Endodermal cell (in vitro differentiated cells): ENCODE measurements at regions not wholly inside any gene's neighbourhood (a gene's known extent, or its start where the extent isn't known, plus 50 kb on each side); places are given as distances from the start of the nearest gene placed in this dataset.

Experiments
- DNase-seq: peaks from one replicate; pipeline ENCODE4 v3.0.0-alpha.2; 2017
- H3K27ac ChIP-seq: 2 replicates; pipeline ENCODE4 v1.5.1; 2013; ENCODE audit warnings: mild to moderate bottlenecking, low read depth, low read length, moderate library complexity
- H3K27me3 ChIP-seq: 2 replicates; pipeline ENCODE4 v1.6.1; 2013; ENCODE audit warnings: mild to moderate bottlenecking, low read length, moderate library complexity; ENCODE audit not compliant: insufficient read depth, control insufficient read depth, poor library complexity, severe bottlenecking
- H3K36me3 ChIP-seq: 2 replicates; pipeline ENCODE4 v1.7.0; 2013; ENCODE audit warnings: mild to moderate bottlenecking, low read length, moderate library complexity; ENCODE audit not compliant: control insufficient read depth, insufficient read depth
- H3K4me1 ChIP-seq: one replicate; pipeline ENCODE4 v1.7.0; 2013; ENCODE audit warnings: low read length; ENCODE audit not compliant: control insufficient read depth, insufficient read depth
- H3K4me3 ChIP-seq: 2 replicates; pipeline ENCODE4 v1.5.1; 2013; ENCODE audit warnings: mild to moderate bottlenecking, low read length, moderate library complexity
- H3K9ac ChIP-seq: 2 replicates; pipeline ENCODE4 v1.6.1; 2013; ENCODE audit warnings: mild to moderate bottlenecking, low read length, moderate library complexity; ENCODE audit not compliant: poor library complexity, severe bottlenecking; ENCODE audit errors: extremely low read depth
- H3K9me3 ChIP-seq: 2 replicates; pipeline ENCODE4 v1.6.1; 2013; ENCODE audit warnings: mild to moderate bottlenecking, low read length, moderate library complexity; ENCODE audit not compliant: control insufficient read depth
- H3K27ac Mint-ChIP-seq: 2 replicates; pipeline ENCODE4 v1.8.0; 2020; ENCODE audit warnings: mixed read lengths
- H3K27me3 Mint-ChIP-seq: 2 replicates; pipeline ENCODE4 v1.8.0; 2021; ENCODE audit warnings: mild to moderate bottlenecking, mixed read lengths; ENCODE audit not compliant: insufficient read depth
- H3K36me3 Mint-ChIP-seq: 2 replicates; pipeline ENCODE4 v1.8.0; 2020; ENCODE audit warnings: low read depth, mixed read lengths
- H3K4me1 Mint-ChIP-seq: 2 replicates; pipeline ENCODE4 v1.8.0; 2020; ENCODE audit warnings: mixed read lengths
- H3K4me3 Mint-ChIP-seq: 2 replicates; pipeline ENCODE4 v1.8.0; 2020; ENCODE audit warnings: mild to moderate bottlenecking, moderate library complexity, mixed read lengths
- H3K9me3 Mint-ChIP-seq: 2 replicates; pipeline ENCODE4 v1.8.0; 2020; ENCODE audit warnings: mild to moderate bottlenecking, mixed read lengths
- CTCF ChIP-seq: fragments of 200-600 bp; sonication (generic); conservative IDR thresholded peaks from 2 replicates; pipeline ENCODE4 v1.5.0; 2021; ENCODE audit warnings: antibody characterized with exemption, mild to moderate bottlenecking
- WGBS, 2 experiments: methylation state at CpG; one replicate each; pipeline versions ENCODE4 v1.1.5 to v1.1.7; 2013; ENCODE audit warnings: missing lambda C conversion rate in 2 of 2, mixed read lengths in 1 of 2; ENCODE audit not compliant: insufficient coverage in 1 of 2, insufficient read length in 1 of 2; 5-methylcytosine and 5-hydroxymethylcytosine counted together

- no peak for DNase-seq
- TF ChIP-seq CTCF, result no peak
- Mint-ChIP-seq H3K36me3 (no peaks in the 10 kb centered on the region), H3K4me1 (no peaks in the 10 kb centered on the region), H3K27ac (no peak overlapping the region), H3K27me3 (no peaks in the 10 kb centered on the region), H3K4me3 (no peak overlapping the region), H3K9me3 (no peaks in the 10 kb centered on the region)
- H3K36me3 ChIP-seq, result no peaks in the 10 kb centered on the region
- no peaks in the 10 kb centered on the region for H3K27me3 ChIP-seq
- no peak overlapping the region for H3K9ac ChIP-seq
- H3K4me1 ChIP-seq, result no peaks in the 10 kb centered on the region
- WGBS, 2 experiments, result 88 to 100% methylated on average over 1 to 2 of the region's 2 CpGs
- no peaks in the 10 kb centered on the region for H3K9me3 ChIP-seq
- no peak overlapping the region for H3K4me3 ChIP-seq
- H3K27ac ChIP-seq, result no peak overlapping the region
Observed at GRCh38 chr13:65091031-65091430, 2139.1 kb downstream of the PCDH9 start.

- Histone ChIP-seq H3K9me3 (no peaks in the 10 kb centered on the region), H3K27ac (no peak overlapping the region), H3K4me3 (no peak overlapping the region), H3K36me3 (no peaks in the 10 kb centered on the region), H3K4me1 (no peaks in the 10 kb centered on the region), H3K27me3 (no peaks in the 10 kb centered on the region), H3K9ac (no peak overlapping the region)
- Mint-ChIP-seq H3K4me3 (no peak overlapping the region), H3K9me3 (no peaks in the 10 kb centered on the region), H3K27me3 (no peaks in the 10 kb centered on the region), H3K36me3 (no peaks in the 10 kb centered on the region), H3K27ac (no peak overlapping the region), H3K4me1 (no peaks in the 10 kb centered on the region)
- DNase-seq, result no peak
- TF ChIP-seq CTCF, result no peak
Observed at GRCh38 chr13:65090186-65090585, 2139.9 kb downstream of the PCDH9 start.

- H3K4me3 Mint-ChIP-seq, result no peak overlapping the region
Observed at GRCh38 chr13:65088906-65089305, 2141.2 kb downstream of the PCDH9 start.

More at GRCh38 chr13:65088906-65089305, 2141.2 kb downstream of the PCDH9 start:
- TF ChIP-seq CTCF, result no peak
- no peak for DNase-seq
- H3K4me1 ChIP-seq, result no peaks in the 10 kb centered on the region
- H3K36me3 Mint-ChIP-seq, result no peaks in the 10 kb centered on the region
- no peak overlapping the region for H3K27ac ChIP-seq
- no peaks in the 10 kb centered on the region for H3K36me3 ChIP-seq
- H3K9me3 Mint-ChIP-seq, result no peaks in the 10 kb centered on the region
- no peaks in the 10 kb centered on the region for H3K9me3 ChIP-seq
- H3K4me3 ChIP-seq, result no peak overlapping the region
- no peaks in the 10 kb centered on the region for H3K27me3 ChIP-seq
- no peak overlapping the region for H3K9ac ChIP-seq
- no peaks in the 10 kb centered on the region for H3K27me3 Mint-ChIP-seq
- no peak overlapping the region for H3K27ac Mint-ChIP-seq
- H3K4me1 Mint-ChIP-seq, result no peaks in the 10 kb centered on the region
